ENCODE measurements at regions not wholly inside any gene's neighbourhood (a gene's known extent, or its start where the extent isn't known, plus 50 kb on each side); places are given as distances from the start of the nearest gene placed in this dataset.

DNA sequence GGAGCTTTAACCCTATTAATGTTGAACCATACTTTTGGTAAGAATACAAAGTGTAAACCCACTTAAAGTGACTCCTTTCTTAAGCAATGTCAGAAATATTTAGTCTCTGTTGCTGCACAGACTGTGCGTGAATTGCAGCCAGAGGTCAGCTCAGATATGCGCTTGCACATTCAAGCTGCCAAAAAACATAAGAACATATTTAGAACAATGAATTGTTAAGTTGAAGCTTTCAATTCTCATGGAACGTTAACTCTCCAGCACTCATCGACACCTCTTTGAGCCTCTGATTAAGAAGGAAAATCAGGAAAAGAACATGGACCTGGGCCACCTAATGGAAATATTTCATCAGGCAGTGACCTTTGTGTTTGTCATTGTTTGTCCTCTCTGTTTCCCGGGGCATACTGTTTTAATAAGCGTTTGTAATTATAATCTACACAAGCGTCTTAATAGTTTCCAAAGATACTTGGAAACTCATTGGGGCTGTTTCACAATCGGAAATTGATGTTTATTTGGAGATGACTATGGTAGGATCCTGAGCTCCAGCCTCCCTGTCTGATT is 193.0 kb upstream of the CELF2 start:
- intact Hi-C loops (cut with DNase I): loop anchor here (5.0 kb wide), 1 partner anchor 48 kb away; no protein-coding TSS in a partner anchor
- no peak for DNase-seq (ENCODE audit: low spot score)

DNA sequence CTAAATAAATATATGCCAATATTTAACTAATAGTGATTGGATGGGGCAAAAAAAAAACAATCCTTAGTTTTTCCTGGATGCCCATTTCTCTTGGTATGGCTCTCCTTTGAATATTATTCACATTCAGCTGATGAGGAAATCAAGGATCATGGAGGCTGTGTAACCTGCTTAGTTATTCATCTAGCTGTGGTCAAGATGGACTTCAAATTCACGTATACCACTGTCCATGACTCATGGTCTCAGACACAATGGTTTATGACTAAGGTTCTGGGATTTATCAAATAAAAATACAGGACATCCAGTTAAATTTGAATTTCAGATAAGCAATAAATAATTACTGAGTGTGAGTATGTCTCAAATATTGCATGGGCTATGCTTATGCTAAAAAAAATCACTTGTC is 191.5 kb upstream of the CELF2 start:
- intact Hi-C loops (cut with DNase I): no loop called here
- DNase-seq (ENCODE audit: low spot score): no peak

DNA sequence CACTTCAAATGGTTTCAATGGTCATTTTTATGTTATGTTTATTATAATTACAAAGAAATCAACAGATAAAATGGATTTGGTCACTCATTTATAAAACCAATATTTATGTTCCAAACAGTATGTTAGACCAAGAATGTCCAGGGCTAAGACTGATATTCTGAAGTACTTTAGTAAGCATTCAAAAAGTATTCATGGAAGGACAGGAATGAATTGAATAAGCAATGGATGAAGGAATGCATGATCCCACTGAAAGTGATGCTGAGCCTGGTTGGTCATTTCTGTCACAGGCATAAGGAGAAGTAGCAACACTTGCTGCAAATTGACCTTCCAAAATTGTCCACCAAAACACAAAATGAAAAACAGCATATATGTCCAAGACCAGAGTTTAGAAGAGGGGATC is 189.0 kb upstream of the CELF2 start:
- no peak for DNase-seq (ENCODE audit: low spot score)
- intact Hi-C loops (cut with DNase I): no loop called here

DNA sequence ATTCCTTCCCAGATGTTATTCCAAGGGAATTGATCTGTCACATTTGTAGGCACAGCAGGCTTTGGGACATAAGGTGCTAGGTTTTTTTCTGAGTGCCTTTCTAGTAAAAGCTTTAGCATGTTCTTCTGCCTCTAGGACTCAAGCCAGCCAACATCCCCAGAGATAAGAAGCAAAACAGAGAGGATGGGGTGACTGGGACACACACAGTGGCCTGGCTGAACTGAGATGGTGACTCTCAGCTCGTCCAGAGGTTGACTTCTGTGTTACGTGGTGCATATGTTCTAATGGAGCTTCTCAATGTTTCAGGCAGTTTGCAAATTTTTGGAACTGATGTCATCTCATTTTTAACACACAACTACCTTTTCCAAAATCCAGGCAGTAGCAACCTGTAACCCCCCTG is 188.1 kb upstream of the CELF2 start:
- intact Hi-C loops (cut with DNase I): no loop called here
- DNase-seq (ENCODE audit: low spot score): no peak

DNA sequence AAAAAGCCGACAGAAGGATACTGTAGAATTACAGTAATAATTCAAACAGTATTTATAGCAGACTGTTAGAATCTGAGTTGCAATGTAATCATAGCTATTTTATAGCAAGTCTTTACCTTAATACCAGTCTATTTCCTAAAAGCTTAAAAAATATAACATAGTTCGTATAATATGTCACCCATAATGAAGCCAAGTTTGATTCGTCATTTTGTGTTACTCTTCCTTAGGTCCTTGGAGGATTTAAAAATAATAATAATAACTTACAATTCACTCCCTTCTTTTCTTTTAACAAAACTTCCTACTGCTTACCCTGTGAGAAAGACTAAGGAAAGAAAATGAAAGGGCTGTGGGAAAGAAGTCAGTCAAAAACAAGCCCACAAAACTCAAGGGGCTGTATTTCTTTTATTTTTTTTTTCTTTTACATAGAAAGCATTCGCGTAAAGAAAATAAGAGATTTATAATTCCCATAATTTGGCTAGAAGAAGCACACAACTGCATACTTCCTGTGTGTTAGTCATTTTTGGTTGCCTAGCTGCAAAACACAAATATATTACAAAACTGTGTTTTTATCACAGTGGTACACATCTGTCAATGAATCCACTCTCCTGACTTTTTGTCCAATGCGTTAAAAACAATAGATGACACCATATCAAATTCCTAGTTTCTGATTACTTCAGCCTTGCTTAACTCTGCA is 187.2 kb upstream of the CELF2 start:
- intact Hi-C loops (cut with DNase I): no loop called here

DNA sequence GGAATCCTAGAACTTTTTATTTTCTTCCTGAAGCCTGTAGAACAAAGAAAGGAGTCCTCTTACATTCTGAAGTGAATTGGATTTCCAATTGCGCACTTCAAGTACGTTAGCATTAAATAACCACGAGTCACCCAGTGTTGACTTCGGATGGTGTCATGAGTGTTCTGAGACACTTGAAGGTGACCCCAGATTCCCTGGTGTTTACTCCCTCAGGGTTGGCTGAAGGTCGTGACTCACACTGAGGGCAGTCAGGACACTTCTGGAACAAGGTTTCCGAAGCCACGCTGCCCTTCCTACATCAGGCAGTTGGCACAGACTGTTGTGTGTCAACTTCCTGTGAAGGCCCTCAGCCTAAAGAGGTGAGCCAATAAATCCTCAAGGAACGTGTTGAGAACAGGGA is 186.6 kb upstream of the CELF2 start:
- intact Hi-C loops (cut with DNase I): no loop called here

More for the DNA sequence above, 187.2 kb upstream of the CELF2 start:
- DNase-seq (ENCODE audit: low spot score): no peak

DNA sequence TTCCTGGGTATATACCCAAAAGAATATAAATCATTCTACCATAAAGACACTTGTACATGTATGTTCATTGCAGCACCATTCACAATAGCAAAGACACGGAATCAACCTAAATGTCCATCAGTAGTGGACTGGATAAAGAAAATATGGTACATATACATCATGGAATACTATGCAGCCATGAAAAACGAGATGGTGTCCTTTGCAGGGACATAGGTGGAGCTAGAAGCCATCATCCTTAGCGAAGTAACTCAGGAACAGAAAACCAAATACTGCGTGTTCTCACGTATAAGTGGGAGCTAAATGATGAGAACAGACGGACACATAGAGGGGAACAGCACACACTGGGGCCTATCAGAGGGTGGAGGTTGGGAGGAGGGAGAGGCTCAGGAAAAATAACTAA is 183.7 kb upstream of the CELF2 start:
- intact Hi-C loops (cut with DNase I): no loop called here
- no peak for DNase-seq (ENCODE audit: low spot score)

More for the DNA sequence above, 186.6 kb upstream of the CELF2 start:
- DNase-seq (ENCODE audit: low spot score): no peak

DNA sequence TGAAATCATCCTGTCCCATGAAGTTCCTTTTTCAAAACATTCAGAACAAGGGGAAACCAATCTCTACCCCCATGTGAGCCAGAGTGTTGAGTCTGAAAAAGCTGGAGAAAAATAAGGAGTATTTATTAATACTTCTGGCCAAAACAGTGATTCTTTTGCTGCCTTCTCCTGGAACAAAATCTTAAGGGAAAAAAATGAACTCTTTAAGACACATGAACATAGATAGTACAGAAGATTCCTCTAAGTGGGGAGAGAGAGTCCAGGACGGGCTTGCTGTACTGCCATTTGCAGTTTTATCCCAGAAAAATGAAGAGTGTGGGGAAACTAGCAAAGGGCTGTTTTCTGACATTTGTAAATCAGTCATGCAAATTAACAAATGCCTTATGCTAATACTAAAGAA is 173.4 kb upstream of the CELF2 start:
- intact Hi-C loops (cut with DNase I): no loop called here
- DNase-seq (ENCODE audit: low spot score): no peak

DNA sequence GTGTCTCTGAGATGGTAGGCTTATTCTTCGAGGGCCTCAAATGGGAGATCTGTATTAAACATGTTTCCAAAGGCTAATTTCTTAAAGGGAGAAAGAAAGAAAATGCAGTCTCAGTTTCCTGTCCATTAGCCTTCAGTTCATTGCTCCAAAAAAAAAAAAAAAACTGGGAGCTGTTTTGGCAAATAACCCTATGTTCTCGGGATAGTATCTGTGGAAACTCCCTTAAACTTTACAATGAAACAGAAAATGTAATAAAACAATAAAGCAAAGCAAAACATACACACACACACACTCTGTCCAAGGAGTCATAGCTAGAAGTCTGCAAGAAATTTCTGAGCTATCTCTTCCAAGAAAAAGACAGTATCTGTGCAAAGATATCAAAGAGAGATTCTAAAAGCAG is 172.5 kb upstream of the CELF2 start:
- intact Hi-C loops (cut with DNase I): no loop called here
- no peak for DNase-seq (ENCODE audit: low spot score)

DNA sequence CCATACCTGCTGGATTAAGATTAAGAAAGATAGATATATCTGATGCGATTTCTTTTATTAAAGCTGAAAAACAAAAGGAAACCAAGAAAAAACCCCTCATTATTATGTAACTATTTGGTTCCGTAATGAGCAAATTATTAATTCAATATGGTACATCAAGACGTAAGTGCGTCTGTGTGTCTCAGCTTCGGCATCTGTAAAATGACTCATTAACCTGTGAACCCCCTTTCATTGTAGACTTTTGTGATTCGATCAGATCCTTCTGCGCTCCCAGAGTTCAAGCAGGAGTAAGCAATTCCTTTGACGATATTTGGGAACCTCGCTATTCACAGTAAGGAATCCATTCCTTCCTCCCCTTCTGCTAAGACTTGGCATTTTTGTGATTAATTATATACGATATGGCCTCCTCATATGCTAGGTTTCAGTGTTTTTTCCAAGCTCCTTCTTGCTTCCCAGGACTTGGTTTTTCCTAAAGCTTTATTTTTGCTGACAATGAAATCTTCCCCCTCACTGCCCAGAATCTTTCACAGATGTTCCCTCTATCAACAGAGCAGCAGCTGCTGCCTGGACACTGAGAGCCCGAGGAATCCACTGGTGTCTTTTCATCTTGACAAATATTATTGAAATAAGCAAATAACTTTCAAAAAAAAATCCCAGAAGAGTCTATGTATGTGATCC is 171.7 kb upstream of the CELF2 start:
- intact Hi-C loops (cut with DNase I): no loop called here
- no peak for DNase-seq (ENCODE audit: low spot score)

DNA sequence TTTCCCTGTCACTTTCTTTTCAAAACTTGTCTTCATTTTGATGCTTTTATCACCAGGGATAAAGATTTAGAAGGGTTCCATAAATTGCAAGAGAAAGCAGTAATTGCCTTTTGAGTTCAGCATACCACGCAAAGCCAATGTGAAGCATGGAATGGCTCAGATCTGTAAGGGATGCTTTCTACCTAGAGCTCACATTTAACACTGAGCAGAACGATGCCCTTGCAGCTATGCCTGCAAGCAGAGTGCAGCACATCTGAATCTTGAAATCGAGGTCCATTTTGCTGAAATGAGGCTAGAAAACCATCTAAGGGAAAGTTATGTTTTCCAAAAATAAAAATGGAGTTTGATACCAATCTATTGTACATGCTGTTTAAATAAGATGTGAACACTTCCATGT is 171.2 kb upstream of the CELF2 start:
- DNase-seq (ENCODE audit: low spot score): no peak
- intact Hi-C loops (cut with DNase I): no loop called here

DNA sequence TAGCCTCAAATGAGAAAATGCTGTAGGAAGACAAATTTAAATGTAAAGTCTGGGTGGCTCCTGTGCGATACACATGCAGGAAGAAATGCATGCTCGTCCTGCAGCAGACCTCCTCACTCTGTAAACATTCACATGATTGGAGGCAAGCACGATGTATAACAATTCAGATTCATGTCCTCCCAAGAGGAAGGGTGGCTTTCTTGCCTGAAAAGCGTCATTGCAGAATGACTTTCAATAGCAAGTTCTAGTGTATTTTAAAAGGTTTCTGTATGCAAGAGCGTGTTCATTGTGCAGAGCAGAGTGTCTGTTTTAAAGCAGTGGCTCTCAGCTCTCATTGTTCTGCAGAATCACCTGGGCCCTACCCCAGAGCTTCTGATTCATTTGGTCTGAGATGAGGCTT is 170.3 kb upstream of the CELF2 start:
- intact Hi-C loops (cut with DNase I): no loop called here
- DNase-seq (ENCODE audit: low spot score): no peak

DNA sequence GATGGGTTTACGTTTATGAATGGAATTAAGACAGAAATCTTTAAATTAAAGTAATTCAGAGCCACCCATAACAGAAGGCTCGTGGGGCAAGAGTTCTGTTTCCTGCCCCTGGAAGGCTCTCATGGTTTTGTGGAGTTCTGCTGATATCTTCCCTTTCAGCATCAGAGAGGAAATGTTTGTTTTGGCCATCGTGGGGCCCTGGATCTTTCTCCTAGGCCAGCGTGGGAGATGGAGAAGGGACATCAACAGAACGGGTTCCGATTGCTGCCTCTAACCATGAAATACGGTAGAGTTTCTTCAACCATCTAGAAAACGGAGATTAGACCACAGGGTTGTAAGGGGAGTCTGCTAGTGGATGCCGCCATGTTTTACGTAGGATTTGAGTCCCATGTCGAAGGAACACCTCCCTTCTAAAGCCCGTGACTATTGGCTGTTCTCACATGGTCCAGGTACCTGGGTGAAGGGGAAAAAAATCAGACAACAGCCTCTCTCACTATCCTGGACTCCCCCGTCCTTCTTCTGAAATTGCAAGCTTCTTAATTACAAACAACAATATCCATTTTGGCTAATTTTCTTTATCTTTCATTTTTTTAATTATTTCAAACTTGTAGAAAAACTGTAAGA is 169.1 kb upstream of the CELF2 start:
- DNase-seq (ENCODE audit: low spot score): no peak
- intact Hi-C loops (cut with DNase I): no loop called here

DNA sequence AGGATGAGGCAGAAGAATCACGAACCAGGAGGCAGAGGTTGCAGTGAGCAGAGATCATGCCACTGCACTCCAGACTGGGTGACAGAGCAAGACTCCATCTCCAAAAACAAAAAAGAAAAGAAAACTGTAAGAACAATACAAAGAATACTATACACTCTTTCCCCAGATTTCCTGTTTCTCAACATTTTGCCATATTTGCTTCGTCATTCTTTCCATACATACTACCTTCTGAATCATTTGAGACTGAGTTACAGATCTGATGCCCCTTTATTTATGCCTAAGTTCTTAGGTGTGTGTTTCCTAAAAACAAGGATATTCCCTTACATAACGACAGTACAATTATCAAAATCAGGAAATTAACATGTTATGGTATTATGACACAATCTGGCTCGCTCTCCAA is 168.4 kb upstream of the CELF2 start:
- intact Hi-C loops (cut with DNase I): no loop called here
- no peak for DNase-seq (ENCODE audit: low spot score)

DNA sequence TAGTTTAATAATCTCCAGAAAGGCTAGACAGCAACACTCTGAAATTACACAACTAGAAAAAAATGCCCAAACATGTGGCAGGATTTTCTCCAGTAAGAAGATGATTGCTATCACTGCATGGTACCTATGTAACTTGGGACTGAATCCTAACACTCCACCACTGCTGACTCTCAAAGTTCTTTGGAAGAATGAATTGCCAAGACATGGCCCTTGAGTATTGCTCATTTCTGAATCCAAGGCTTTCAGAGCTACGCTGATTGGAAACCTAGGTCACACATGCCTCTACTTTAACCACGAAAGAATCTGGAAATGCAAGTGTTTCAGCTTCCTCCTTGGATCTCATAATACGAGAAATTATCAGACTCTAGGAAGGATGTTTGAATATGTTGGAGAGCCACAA is 167.5 kb upstream of the CELF2 start:
- DNase-seq (ENCODE audit: low spot score): no peak
- intact Hi-C loops (cut with DNase I): no loop called here

DNA sequence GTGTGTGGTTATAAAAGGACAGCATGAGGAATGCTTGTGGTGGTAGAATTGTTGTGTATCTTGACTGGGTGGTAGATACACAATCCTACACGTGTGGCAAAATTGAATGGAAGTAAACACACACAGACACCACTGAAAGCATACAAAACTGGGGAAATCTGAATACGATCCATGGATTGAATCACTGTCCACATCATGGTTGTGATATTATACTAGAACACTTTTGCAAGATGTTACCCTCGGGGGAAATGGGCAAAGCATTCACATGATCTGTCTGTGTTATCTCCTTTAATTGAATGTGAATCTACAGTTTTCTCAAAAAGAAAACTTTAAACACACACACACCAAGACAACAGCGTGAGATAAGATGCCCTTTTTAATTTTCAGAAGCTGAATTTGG is 165.2 kb upstream of the CELF2 start:
- DNase-seq (ENCODE audit: low spot score): no peak
- intact Hi-C loops (cut with DNase I): no loop called here

DNA sequence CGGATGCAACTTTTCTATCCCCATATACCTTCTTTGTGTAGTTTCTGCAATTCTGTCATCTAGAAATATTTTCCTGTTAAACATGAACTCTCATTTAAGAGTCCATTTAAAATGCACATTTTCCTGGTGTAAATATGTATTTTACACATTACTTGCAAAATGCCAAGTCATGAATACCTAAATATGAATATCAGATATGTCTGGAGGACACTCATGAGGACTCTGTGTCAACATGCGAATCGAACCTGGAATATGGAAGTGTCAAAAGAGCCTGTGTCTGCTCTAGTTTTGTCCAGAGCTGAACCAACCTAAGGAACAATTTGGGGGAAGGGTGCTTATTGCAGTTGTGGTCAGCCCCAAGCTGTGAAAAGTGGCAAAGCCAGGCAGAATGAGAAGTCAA is 163.7 kb upstream of the CELF2 start:
- intact Hi-C loops (cut with DNase I): no loop called here
- DNase-seq (ENCODE audit: low spot score): no peak

DNA sequence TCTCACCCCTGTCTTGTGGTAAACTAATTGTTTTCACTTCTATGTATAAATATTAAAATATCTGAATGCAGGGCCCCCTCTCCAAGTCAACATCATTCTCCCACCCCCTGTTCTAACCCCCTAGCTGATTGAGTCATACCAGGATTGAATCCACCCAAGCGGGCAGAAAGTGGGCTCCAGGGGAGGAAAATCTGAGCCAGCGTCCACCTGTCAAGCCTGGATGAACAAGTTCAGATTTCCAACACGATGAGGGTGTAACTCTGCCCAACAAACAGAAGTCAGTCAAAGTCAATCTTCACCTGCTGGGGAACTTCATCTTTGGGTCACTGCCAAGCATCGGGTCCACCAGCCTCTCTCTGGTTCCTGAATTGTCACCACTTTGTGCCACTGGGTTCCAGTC is 162.9 kb upstream of the CELF2 start:
- intact Hi-C loops (cut with DNase I): no loop called here
- no peak for DNase-seq (ENCODE audit: low spot score)

DNA sequence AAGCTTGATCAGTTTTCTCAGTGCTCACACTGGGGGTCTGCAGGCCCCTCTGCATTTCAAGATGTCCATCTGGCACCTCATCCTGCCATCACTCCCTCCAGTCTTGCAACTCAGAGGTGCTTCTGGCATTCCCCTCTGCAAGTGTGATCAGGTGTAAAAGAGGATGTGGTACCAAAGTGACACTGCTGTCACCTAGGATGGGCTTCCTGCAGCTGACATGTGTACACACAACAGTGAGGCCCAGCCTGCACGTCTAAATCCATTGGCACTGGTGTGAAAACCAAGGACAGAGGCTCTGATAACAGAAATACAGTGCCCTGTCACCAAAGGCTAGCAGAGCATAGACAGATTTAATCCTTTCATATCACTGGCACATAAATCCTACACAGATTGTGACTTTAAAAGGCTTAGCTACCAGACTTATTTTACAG is 162.5 kb upstream of the CELF2 start:
- no peak for DNase-seq (ENCODE audit: low spot score)
- intact Hi-C loops (cut with DNase I): no loop called here

DNA sequence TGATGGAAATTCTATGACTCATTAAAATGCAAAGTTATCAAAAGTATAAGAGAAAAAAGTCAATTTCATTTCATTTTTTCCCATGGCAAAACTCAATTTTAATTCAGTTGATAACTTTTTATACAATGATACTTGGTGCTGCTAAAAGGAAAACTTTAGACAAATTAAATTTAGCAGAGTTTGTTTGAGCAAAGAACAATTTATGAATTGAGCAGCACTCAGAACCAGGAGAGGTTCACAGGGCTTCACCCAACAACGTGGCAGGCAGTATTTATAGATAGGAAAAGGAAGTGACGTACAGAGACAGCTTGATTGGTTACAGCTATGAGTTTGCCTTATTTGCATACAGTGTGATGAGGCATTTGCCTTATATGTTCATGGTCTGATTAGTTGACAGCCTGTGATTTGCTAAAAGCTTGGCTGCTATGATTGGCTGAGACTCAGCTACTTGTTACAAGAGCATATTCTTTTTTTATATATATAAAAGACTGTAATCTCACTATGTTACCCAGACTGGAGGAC is 157.2 kb upstream of the CELF2 start:
- intact Hi-C loops (cut with DNase I): no loop called here

DNA sequence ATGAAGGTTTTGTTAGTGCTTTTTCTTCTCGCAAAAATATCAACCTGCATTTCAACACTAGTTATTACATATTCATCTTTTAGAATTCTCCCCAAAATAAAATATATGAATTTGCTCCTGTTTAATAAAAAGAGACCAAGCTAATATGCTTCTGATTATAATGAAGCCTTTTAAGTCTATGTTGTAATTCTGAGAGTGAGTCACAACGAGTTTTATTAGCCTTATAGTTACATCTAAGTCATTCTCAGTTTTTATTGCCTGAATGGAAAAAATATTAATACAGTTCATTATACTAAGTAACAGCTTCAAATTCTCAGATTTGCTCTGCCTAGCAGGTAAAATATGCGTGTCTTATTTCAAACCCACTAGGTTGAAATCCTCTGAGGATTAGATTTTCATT is 152.4 kb upstream of the CELF2 start:
- DNase-seq (ENCODE audit: low spot score): no peak
- intact Hi-C loops (cut with DNase I): no loop called here

More for the DNA sequence above, 157.2 kb upstream of the CELF2 start:
- no peak for DNase-seq (ENCODE audit: low spot score)

All from cardiac septum (tissue), 1 donor.